ENCODE measurements at regions not wholly inside any gene's neighbourhood (a gene's known extent, or its start where the extent isn't known, plus 50 kb on each side); places are given as distances from the start of the nearest gene placed in this dataset.
A peak's percentile ranks its signal among the peaks of the same experiment; 100 is the strongest.

GRCh38 chr9:113781381-113781780 lies 94.7 kb upstream of the ZNF618 start:
- DNase-seq (ENCODE audit: low read depth in 2 of 2), result no peak

GRCh38 chr9:113781896-113782295 lies 94.2 kb upstream of the ZNF618 start:
- DNase-seq (ENCODE audit: low read depth in 2 of 2), result no peak

- no peak for DNase-seq (ENCODE audit: low read depth in 2 of 2)
Measured at GRCh38 chr9:113783475-113783874, 92.6 kb upstream of the ZNF618 start.

GRCh38 chr9:113785334-113785733 lies 90.8 kb upstream of the ZNF618 start:
- no peak for DNase-seq (ENCODE audit: low read depth in 2 of 2)

- no peak for DNase-seq (ENCODE audit: low read depth in 2 of 2)
Measured at GRCh38 chr9:113786071-113786470, 90.0 kb upstream of the ZNF618 start.

GRCh38 chr9:113787871-113788270 lies 88.2 kb upstream of the ZNF618 start:
- no peak for DNase-seq (ENCODE audit: low read depth in 2 of 2)

GRCh38 chr9:113788616-113789330 lies 87.3 kb upstream of the ZNF618 start:
- no peak for DNase-seq (ENCODE audit: low read depth in 2 of 2)

GRCh38 chr9:113790093-113790492 lies 86.0 kb upstream of the ZNF618 start:
- no peak for DNase-seq (ENCODE audit: low read depth in 2 of 2)

- no peak for DNase-seq (ENCODE audit: low read depth in 2 of 2)
Measured at GRCh38 chr9:113793558-113793957, 82.6 kb upstream of the ZNF618 start.

- no peak for DNase-seq (ENCODE audit: low read depth in 2 of 2)
Measured at GRCh38 chr9:113794721-113795120, 81.4 kb upstream of the ZNF618 start.

- DNase-seq (ENCODE audit: low read depth in 2 of 2), result no peak
Measured at GRCh38 chr9:113795811-113796392, 80.2 kb upstream of the ZNF618 start.

GRCh38 chr9:113796646-113797426 lies 79.3 kb upstream of the ZNF618 start:
- no peak for DNase-seq (ENCODE audit: low read depth in 2 of 2)

- DNase-seq (ENCODE audit: low read depth in 2 of 2), result no peak
Measured at GRCh38 chr9:113798062-113799030, 77.8 kb upstream of the ZNF618 start.

GRCh38 chr9:113800276-113800675 lies 75.8 kb upstream of the ZNF618 start:
- no peak for DNase-seq (ENCODE audit: low read depth in 2 of 2)

GRCh38 chr9:113803811-113804589 lies 72.1 kb upstream of the ZNF618 start:
- DNase-seq (ENCODE audit: low read depth in 2 of 2), result no peak

- no peak for DNase-seq (ENCODE audit: low read depth in 2 of 2)
Measured at GRCh38 chr9:113805486-113806132, 70.5 kb upstream of the ZNF618 start.

GRCh38 chr9:113807173-113808061 lies 68.7 kb upstream of the ZNF618 start:
- peak; percentile 42 to 64 for DNase-seq (ENCODE audit: low read depth in 2 of 2)

GRCh38 chr9:113808391-113809358 lies 67.4 kb upstream of the ZNF618 start:
- peak in 1 of 2 donors; percentile 26 for DNase-seq (ENCODE audit: low read depth in 2 of 2)

Data from dermis microvascular lymphatic vessel endothelial cell (primary cell).